ENCODE measurements at regions not wholly inside any gene's neighbourhood (a gene's known extent, or its start where the extent isn't known, plus 50 kb on each side); places are given as distances from the start of the nearest gene placed in this dataset.

DNA sequence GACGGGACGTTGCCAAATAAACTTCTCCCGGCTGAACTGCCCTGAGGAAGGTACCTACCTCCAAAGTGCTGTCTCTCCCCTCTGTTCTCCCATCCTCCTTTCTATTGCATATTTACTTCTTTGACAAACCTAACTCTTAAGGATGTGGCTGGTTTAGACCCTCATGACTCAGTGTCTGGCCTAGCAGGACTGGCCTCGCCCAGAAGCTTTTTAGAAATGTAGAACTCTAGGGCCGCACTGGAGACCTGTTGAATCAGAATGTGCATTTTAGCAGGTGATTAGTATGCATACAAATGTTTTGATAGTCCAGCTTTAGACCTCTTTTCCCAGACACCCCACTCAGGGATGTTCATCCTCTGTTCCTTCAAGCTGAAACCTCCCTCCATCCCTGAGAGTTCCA, 335.9 kb downstream of the PIK3R1 start:
- no peak for DNase-seq (ENCODE audit: low spot score)
- no peak for TF ChIP-seq CTCF (IDR thresholded peaks at IDR 0.05)
- no peak for ATAC-seq (ENCODE audit: low FRiP score)

DNA sequence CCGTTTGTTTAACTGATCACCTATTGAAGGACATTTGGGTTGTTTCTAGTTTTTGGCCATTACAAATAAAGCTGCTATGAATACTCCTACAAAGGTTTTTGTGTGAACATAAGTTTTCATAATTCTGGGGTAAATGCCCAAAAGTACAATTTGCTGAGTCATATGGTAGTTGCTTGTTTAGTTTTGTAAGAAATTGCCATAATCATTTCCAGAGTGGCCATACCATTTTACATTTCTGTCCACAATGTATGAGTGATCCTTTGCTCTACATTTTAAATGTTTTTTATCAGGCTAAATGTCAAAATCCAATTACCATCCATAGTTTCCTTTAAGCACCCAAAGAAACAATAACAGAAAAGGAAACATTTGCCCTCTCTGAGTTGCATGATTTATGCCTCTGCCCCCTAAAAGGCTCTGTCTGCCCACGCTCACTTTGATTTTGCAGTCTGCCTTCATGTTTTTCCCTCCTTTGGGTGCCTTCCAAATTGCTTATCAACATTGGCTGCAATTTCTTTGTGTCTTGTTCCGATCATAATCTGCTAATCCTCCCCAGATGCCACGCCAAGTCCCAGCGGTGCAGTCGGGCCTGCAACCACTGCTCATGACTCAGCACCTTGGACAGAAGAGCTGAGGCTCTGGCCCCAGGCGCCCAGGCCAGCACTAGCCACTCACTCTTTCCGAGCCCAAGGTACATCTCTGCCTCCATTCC, 339.2 kb downstream of the PIK3R1 start:
- no peak for TF ChIP-seq CTCF (IDR thresholded peaks at IDR 0.05)
- ATAC-seq (ENCODE audit: low FRiP score) (peak; percentile 61), DNase-seq (ENCODE audit: low spot score) (no peak)

DNA sequence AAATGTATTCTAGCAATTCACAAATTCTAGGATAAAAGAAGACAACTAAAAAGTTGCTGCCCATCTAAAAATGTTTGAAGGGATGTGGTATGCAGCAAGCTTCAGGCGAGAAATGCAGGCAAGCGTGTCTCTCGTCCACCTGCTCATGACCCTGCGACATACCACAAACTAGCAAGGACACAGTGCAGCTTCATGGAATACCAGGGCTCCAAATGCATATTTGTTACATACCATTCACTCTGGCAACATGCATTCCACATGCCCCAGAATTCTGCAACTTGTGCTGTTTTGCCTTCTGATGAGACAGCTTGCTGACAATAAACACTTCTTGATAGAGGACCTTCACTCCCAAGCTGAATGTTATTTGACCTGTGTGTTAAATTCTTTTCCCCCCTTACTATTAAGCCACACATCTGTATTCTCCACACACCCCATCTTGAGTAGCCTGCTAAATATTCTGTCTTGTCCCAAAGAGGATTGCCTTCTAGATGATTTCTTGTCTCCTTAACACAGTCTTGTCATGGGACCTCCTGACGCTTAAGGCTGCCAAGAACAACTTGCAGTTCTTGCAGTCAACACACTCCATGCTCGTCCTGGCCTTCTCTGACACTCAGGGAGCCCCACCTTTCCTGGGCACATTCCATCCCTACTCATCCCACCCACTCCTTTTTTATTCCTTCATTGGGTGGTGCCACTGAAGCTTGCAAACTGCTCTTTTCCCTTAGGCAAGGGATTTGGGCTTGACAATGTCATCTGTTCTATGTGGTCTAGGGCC, 340.5 kb downstream of the PIK3R1 start:
- no peak for DNase-seq (ENCODE audit: low spot score)
- no peak for TF ChIP-seq CTCF (IDR thresholded peaks at IDR 0.05)
- no peak for ATAC-seq (ENCODE audit: low FRiP score)

DNA sequence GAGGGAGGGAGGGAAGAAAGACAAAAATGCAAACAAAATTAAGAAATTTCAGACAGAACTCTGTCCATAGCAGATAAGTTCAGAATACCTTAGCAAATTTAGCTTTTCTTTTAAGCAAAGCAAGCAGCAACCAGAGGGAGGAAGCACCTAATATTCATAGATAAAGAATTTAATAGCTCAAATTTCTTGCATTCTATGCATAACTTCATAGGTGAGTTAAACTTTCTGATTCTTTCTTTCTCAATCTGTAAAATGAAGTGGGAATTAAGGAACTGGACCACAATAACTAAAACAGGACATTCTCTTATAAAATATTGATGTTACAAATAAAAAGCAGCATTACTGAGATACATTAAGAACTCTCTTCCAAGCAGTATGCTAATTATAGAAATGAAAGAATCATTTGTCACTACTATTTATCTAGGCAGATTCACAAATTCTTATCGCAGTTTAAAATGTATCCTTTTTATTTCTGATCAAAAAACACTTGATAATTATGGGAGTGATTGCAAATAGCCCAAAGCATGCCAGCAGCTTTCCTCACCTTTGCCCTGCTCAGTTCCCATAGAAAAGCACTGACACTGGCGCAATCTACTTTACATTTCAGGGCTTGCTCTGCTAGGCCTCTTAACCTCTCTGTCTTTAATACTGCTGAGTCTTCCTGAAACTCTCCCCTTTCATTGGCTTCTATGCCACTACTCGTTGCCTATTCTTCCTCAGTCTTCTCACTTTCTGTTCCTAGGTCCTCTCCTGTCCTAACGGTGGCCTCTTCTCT, 341.8 kb downstream of the PIK3R1 start:
- DNase-seq (ENCODE audit: low spot score): no peak
- ATAC-seq (ENCODE audit: low FRiP score): peak; percentile 49
- TF ChIP-seq CTCF (IDR thresholded peaks at IDR 0.05): no peak

DNA sequence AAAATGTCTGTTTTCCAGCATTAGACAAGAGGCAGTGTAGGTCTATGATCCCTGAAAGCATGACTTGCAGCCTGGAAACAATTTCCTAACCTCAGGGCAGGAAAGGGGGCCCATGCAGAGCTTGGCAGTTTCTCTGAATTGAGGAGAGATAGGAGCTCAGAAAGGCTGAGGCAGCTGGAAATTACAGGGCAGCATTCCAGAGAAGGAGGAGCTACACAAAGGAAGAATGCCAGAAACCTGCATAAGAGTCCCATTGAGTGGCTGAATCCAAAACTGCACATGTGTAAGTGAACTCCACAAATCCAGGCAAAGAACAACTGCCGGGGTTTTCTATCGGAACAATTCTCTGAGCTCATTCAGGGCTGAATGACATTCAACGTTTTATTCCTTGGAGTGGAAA, 346.8 kb downstream of the PIK3R1 start:
- ATAC-seq (ENCODE audit: low FRiP score) (no peak), DNase-seq (ENCODE audit: low spot score) (no peak)
- TF ChIP-seq CTCF (IDR thresholded peaks at IDR 0.05): no peak

DNA sequence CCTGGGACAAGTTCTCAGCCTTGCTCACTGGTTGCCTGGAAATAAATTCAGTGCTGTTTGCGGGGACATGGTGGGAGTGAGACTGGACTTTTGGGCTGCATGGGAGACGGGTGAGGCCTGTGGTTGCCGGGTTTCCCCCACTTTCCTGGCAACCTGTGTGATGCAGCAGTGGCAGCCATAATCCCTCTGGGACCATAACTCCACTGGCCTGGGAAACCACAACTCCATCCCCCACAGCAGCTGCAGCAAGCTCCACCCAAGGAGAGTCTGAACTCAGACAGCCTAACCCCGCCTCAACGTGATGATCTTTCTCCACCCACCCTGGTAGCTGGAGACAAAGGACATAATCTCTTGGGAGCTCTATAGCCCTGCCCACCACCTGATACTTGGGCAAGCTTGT, 349.9 kb downstream of the PIK3R1 start:
- no peak for ATAC-seq (ENCODE audit: low FRiP score)
- DNase-seq (ENCODE audit: low spot score): no peak
- TF ChIP-seq CTCF (IDR thresholded peaks at IDR 0.05): no peak

Measured in omental fat pad (tissue), 3 donors.